ENCODE measurements at regions not wholly inside any gene's neighbourhood (a gene's known extent, or its start where the extent isn't known, plus 50 kb on each side); places are given as distances from the start of the nearest gene placed in this dataset.

DNA sequence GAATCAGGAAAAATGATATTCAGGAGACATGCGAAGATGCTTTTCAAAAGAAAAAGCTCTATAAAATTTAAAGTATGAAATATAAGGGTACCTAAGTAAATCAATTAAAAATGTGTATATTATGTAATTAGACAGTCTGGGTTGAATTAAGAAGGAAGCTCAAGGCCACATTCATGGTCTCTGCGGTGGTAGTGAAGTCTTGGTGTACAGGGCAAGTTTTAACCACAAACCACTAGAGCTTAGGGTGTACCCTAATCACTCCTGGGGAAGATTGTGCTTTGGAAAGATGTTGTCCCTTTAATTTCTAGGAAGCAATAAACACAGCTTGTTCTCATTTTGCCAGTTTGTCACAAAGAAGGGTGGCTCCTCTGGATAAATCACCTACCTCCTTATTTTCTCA is 287.2 kb upstream of the ZNF608 start:
- TF ChIP-seq, protein P1, sequence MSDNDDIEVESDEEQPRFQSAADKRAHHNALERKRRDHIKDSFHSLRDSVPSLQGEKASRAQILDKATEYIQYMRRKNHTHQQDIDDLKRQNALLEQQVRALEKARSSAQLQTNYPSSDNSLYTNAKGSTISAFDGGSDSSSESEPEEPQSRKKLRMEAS (IDR thresholded peaks at IDR 0.05) = no peak
- TF ChIP-seq, protein P2, sequence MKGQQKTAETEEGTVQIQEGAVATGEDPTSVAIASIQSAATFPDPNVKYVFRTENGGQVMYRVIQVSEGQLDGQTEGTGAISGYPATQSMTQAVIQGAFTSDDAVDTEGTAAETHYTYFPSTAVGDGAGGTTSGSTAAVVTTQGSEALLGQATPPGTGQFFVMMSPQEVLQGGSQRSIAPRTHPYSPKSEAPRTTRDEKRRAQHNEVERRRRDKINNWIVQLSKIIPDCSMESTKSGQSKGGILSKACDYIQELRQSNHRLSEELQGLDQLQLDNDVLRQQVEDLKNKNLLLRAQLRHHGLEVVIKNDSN (IDR thresholded peaks at IDR 0.05) = no peak
- no peak for TF ChIP-seq RAD21 (IDR thresholded peaks at IDR 0.05; ENCODE audit: low read depth)
